ENCODE measurements at regions not wholly inside any gene's neighbourhood (a gene's known extent, or its start where the extent isn't known, plus 50 kb on each side); places are given as distances from the start of the nearest gene placed in this dataset.

DNA sequence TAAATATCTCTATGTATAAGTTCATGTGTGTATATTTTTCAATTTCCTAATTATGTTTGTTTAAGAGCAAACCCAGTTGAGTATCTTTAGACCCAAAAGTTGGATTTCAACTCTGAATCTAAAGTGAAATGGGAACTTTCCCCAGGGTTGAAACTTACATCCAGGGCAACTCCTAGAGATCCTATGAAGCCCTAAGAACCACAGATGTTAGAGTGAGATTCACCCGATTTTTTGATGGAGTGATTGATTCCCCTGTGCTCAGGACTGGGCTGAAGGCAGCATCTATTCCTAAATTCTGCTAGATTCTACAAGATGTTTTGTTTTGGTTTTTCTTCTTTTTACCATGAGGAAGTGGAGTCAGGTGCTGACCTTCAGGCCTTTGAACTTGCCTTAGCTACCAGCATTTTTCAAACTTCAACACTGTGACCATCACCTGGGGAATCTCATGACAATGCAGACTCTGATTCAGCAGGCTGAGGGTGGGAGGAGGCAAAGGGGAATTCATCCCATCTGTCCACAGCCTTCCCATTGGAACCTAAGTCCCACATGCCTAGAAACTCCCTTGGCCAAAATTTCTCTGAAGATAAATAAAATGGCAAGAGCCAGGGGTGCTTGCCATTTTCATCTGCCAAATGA, 145.5 kb downstream of the ETS2 start:
- H3K4me1 Mint-ChIP-seq = peaks cover 4 to 25% of the 10 kb centered on the region in 2 experiments
- H3K27me3 Mint-ChIP-seq (ENCODE audit: low read depth) = peaks cover 14% of the 10 kb centered on the region
- Histone ChIP-seq H3K9ac (ENCODE audit: extremely low read depth, insufficient read length, low read length) (no peak overlapping the region), H3K14ac (ENCODE audit: insufficient read depth, low read length) (no peak overlapping the region), H3K56ac (ENCODE audit: insufficient read length, low read depth, low read length) (no peak overlapping the region), H2BK12ac (ENCODE audit: insufficient read length, low read depth, low read length) (no peak overlapping the region), H4K91ac (ENCODE audit: insufficient read length, low read depth, low read length) (no peak overlapping the region), H3K9me3 (ENCODE audit: control insufficient read depth, low read depth, low read length) (no peaks in the 10 kb centered on the region), H4K5ac (ENCODE audit: insufficient read length, low read depth, low read length) (no peak overlapping the region), H4K8ac (replicated peaks; ENCODE audit: insufficient read length, low read depth, low read length) (no peak overlapping the region), H3K27me3 (ENCODE audit: insufficient read depth, low read length) (no peaks in the 10 kb centered on the region), H3K18ac (ENCODE audit: insufficient read length, low read depth, low read length) (no peak overlapping the region), H3K23ac (ENCODE audit: insufficient read length, low read depth, low read length) (no peak overlapping the region), H4K20me1 (ENCODE audit: control insufficient read depth, insufficient read depth, insufficient read length) (no peaks in the 10 kb centered on the region), H3K4me1 (ENCODE audit: insufficient read depth, low read length) (peaks cover 2% of the 10 kb centered on the region; the same call in 1 of the 2 replicates), H3K23me2 (ENCODE audit: insufficient read length, low read depth, low read length, poor library complexity, severe bottlenecking) (no peaks in the 10 kb centered on the region), H3T11ph (ENCODE audit: low read length) (no peak overlapping the region), H3K79me1 (ENCODE audit: insufficient read depth, low read depth, low read length, poor library complexity, severe bottlenecking) (no peaks in the 10 kb centered on the region), H3K27ac (ENCODE audit: insufficient read length, low read depth, low read length) (no peak overlapping the region), H2BK120ac (ENCODE audit: low read depth, low read length, poor library complexity, severe bottlenecking) (no peak overlapping the region), H2BK15ac (ENCODE audit: low read depth, low read length) (no peak overlapping the region), H3K4me2 (ENCODE audit: insufficient read depth, insufficient read length, low read length) (no peak overlapping the region), H2AFZ (ENCODE audit: low read length) (no peak overlapping the region), H2BK5ac (ENCODE audit: insufficient read length, low read length) (no peak overlapping the region), H3K79me2 (ENCODE audit: insufficient read depth, low read length) (no peaks in the 10 kb centered on the region), H3K4ac (ENCODE audit: low read depth, low read length) (no peak overlapping the region), H2BK20ac (ENCODE audit: low read depth, low read length, poor library complexity, severe bottlenecking) (no peak overlapping the region), H2AK5ac (ENCODE audit: insufficient read length, low read length) (no peak overlapping the region)
- no peak overlapping the region for H3K27ac Mint-ChIP-seq
- no peak overlapping the region for H3K4me3 Mint-ChIP-seq
- no CpG with 5 or more reads among the region's 1 CpG for WGBS (ENCODE audit: extremely low coverage, insufficient read length, low lambda C conversion rate)
- TF ChIP-seq, protein P1, sequence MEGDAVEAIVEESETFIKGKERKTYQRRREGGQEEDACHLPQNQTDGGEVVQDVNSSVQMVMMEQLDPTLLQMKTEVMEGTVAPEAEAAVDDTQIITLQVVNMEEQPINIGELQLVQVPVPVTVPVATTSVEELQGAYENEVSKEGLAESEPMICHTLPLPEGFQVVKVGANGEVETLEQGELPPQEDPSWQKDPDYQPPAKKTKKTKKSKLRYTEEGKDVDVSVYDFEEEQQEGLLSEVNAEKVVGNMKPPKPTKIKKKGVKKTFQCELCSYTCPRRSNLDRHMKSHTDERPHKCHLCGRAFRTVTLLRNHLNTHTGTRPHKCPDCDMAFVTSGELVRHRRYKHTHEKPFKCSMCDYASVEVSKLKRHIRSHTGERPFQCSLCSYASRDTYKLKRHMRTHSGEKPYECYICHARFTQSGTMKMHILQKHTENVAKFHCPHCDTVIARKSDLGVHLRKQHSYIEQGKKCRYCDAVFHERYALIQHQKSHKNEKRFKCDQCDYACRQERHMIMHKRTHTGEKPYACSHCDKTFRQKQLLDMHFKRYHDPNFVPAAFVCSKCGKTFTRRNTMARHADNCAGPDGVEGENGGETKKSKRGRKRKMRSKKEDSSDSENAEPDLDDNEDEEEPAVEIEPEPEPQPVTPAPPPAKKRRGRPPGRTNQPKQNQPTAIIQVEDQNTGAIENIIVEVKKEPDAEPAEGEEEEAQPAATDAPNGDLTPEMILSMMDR (conservative IDR thresholded peaks at IDR 0.05) = no peak
- H3K36me3 Mint-ChIP-seq (ENCODE audit: insufficient read depth in 1 of 3, low read depth in 3 of 3) = peaks cover 0 to 8% (median 2%) of the 10 kb centered on the region in 3 experiments; a peak in 4 of 7 replicates
- no peak for DNase-seq
- H3K9me3 Mint-ChIP-seq = peaks cover 9 to 11% of the 10 kb centered on the region in 2 experiments
